ENCODE measurements at regions not wholly inside any gene's neighbourhood (a gene's known extent, or its start where the extent isn't known, plus 50 kb on each side); places are given as distances from the start of the nearest gene placed in this dataset.
A peak's percentile ranks its signal among the peaks of the same experiment; 100 is the strongest.
"Not testable (repeated sequence)": the region's sequence is repeated elsewhere in the genome, so short reads cannot be mapped to it uniquely, and the experiment has no call there.

DNA sequence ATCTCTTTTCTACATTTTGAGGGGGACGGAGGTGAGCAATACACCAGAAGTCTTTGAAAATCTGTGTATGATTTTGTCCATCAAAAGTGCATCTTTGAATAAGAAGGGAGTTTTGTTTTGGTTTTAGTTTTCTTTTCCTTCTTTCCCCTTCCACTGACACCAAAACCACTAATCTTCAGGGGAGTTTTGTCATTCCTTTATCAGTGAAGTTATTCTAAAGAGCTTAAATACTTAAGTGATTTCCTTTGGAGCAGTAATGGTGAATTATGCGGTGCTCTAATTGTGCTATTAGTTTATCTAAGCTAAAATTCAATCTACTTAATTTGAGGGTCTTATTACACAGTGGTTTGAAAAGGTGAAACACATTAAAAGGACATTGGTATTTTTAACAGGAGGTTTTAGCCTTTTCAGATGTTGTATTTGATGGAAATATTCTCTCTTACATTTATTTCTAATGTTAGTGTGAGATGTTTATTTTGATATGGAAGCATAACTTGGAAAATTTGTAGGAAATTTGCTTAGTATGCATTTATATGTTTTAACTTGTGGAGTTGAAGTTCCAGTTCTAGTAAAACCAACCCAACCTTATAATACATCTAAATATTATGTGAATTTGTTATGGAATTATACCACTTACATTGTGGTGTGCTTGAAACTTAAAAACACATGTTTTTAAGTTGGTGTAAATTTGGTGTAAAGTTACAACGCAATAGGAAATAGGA, 124.9 kb downstream of the PCDH7 start:
- no peak for DNase-seq (ENCODE audit: insufficient read length, low spot score)
- no peak for FAIRE-seq
- no peak for TF ChIP-seq POLR2A (IDR thresholded peaks at IDR 0.05; ENCODE audit: low read depth, low read length)

DNA sequence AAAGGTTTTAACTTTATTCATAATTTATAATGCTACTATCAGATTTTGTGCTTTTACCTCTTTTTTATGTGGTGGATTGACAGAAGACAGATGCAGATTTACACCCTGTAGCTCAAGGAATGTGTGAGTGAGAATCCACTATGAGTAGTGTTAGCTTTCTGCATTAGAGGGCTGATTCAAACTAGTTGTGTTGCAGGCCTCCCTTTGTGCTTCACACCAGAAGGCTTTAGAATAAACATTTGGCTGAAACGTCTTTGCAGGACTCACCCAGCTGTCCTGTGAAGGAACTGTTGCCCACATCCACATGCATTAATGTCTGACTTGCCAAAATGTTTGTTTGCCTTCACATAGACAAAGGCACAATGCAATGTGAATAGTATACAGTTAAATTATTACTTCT, 127.0 kb downstream of the PCDH7 start:
- no peak for TF ChIP-seq POLR2A (IDR thresholded peaks at IDR 0.05; ENCODE audit: low read depth, low read length)
- DNase-seq (ENCODE audit: insufficient read length, low spot score), result no peak

DNA sequence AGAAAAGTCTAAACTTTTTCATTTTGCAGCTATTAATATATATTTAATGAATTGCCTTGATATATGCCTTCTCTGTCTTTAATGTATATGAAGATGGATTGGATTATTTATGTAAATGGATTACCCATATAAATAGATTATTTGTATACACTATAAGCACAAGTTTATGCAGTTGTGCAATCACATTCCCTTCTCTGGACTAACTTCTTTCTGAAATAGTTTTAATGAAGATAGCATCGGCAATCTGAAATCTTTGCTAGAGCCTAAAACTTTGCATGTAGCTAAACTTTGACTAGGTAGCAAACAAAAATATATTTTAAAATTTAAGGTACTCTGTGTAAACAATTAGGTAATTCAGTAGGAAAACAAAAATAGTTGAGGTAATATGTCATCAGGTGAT, 127.8 kb downstream of the PCDH7 start:
- no peak for TF ChIP-seq POLR2A (IDR thresholded peaks at IDR 0.05; ENCODE audit: low read depth, low read length)
- DNase-seq (ENCODE audit: insufficient read length, low spot score), result no peak
- FAIRE-seq, result no peak

More for the DNA sequence above, 127.0 kb downstream of the PCDH7 start:
- no peak for FAIRE-seq

DNA sequence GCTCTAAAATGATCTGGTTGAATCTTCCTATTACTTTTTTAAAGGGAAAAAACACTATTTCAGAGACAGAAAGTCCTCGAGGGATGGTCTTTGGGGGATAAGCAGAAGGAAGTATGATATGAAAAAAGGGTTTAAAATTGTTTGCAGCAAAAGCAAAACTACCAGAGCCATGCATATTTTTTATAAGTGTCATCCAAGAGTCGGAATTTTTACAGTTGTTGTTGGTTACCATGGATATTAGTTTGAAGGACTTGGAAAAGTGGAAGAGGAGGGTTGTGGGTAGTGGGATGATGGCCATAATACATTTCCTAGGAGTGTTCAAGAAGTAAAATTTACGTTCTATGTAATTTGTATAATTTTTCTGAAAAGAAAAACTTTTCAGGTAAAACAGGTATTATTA, 134.4 kb downstream of the PCDH7 start:
- TF ChIP-seq POLR2A (IDR thresholded peaks at IDR 0.05; ENCODE audit: low read depth, low read length), result no peak
- DNase-seq (ENCODE audit: insufficient read length, low spot score) (no peak), FAIRE-seq (no peak)

DNA sequence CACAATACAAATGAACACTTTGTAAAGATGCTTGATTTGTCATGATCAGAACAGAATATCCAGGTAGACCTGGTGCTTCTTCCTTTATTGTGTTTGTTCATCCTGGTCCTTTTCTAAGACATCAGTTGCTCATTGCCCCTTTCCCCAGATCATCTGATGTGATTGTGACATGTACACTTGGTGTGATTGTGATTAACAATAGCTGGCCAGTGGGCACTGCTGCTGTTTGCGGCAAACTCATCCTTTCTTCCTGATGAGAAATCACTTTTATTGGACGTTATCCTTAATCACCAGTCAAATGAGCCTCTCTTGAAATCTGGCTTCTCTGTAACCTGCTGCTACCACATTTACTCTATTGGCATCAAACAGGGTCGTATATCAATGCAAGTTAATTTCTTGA, 135.1 kb downstream of the PCDH7 start:
- no peak for FAIRE-seq
- no peak for TF ChIP-seq POLR2A (IDR thresholded peaks at IDR 0.05; ENCODE audit: low read depth, low read length)
- DNase-seq (ENCODE audit: insufficient read length, low spot score), result no peak

DNA sequence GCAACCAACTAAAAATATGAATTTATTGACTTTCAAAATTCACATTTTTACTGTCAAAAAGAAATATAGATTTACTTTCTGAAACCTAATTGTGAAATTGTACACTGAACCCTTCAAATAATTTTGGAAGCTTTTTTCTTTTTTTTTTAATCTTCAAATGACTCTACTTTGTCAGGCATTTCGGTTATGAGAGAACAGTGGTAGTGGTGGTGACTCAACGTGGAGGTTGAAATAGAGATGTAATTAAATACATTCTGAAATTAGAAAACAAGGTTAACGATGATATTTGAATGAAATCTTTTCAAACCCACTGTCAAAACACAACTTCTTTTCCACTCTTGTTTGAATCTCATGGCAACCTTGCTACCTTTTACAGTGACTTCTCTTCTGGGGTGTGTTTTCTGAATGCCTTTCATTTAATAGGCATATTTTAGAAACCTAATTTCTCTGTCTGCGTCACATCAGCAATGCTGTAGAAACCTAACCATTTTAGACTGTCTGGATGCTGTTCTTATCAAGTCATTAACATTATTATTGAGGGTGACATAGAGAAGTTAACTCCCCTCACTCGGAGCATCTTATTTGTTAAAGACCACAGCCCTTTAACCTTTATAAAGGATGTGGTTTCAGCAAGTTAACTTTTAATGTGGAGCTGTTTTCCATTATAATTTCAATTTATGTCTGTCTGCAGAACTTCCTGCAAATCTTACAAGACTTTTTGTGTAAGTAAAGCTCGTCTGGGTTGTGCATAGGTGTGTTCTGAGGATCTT, 136.8 kb downstream of the PCDH7 start:
- no peak for TF ChIP-seq POLR2A (IDR thresholded peaks at IDR 0.05; ENCODE audit: low read depth, low read length)
- DNase-seq (ENCODE audit: insufficient read length, low spot score), result no peak
- no peak for FAIRE-seq

DNA sequence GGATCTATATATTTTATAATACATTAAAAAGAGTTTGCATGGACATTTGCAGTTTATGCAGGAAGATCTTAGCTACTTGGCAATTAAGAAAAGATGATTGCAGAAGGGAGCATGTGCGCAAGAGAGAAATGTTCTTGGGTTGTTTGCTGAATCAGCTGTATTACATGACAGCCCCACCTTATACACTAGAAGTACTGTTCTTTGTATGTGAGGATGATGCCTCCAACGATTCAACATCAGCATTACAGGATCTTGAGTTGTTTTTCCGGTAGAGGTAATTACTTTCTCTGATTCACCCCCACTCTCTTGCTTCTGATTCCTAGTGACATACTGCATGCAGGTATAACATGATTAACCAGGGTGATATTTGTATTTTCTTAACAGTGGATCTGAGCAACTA, 140.8 kb downstream of the PCDH7 start:
- FAIRE-seq (no peak), DNase-seq (ENCODE audit: insufficient read length, low spot score) (no peak)
- TF ChIP-seq POLR2A (IDR thresholded peaks at IDR 0.05; ENCODE audit: low read depth, low read length), result no peak

DNA sequence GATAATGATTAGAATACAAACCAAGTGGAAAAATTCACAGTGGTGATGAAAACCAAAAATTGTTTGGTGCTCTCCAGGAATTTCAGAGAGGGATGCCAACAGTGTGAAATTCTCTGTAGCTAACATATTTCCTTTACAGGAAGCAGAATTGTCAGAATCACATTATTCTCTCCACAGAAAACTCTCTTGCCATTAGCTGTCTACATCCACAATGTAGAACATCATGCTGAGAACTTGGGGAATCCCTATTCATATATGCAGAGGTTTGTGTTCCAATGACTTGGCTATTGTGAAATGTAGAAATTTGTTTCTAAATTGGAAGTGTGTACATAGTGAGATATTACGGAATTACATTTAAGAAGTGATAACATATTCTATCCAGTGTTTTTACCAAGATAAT, 142.0 kb downstream of the PCDH7 start:
- TF ChIP-seq POLR2A (IDR thresholded peaks at IDR 0.05; ENCODE audit: low read depth, low read length), result no peak
- FAIRE-seq (no peak), DNase-seq (ENCODE audit: insufficient read length, low spot score) (no peak)

DNA sequence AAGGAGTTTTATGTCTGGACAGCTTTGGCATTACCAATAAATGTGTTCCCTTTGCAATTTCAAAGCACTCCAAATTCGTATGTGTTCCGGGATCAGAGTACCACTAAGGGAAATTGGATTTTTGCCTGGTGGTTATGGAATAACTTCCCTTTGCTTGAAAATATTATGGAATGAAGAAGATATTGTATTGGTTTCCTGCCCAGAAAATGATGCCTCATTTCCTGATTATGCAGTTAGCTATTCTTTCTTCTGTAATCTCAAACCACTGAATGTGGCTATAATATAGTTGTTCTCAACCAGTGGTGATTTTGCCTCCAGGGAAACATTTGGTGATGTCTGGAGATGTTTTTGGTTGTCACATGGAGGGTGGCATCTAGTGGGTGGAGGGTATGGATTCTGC, 142.9 kb downstream of the PCDH7 start:
- no peak for DNase-seq (ENCODE audit: insufficient read length, low spot score)
- TF ChIP-seq POLR2A (IDR thresholded peaks at IDR 0.05; ENCODE audit: low read depth, low read length), result no peak
- FAIRE-seq, result peak; percentile 33

DNA sequence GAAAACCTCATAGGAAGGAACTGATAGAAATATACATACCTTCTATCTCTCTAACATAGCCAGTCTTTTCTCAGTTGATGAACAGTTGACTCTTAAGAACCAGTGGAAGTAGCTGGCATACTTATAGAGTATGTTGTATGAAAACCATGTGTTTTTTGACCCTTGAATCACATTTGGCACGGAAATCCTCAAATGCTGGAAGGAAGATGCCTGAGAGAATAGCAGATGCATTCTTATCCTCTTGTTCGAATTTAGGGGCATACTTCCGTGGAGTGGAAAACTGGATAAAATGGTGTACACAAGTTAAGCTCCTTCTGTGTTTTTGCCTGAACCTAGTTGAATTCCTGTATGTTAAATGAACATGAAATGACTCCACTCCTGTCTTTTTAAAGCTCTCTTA, 145.5 kb downstream of the PCDH7 start:
- no peak for TF ChIP-seq POLR2A (IDR thresholded peaks at IDR 0.05; ENCODE audit: low read depth, low read length)
- FAIRE-seq (no peak), DNase-seq (ENCODE audit: insufficient read length, low spot score) (no peak)

DNA sequence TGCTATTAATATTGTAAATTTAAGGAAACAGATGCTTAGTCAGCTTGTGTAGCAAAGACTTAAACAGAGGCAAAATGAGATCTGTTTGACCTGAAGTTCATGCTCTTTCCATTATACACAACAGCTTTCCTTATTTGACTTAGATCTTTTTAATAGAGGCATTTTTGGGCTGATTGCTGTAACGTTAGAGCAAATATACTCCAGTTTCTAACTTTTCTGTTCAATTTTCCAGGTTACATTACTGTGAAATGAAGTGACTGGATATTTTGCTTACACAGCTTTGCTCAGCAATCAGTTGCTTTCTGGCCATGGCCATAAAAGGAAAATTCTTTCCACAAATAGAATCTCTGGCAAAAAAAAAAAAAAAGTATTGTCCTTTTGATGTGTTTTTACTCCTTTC, 146.2 kb downstream of the PCDH7 start:
- no peak for FAIRE-seq
- no peak for TF ChIP-seq POLR2A (IDR thresholded peaks at IDR 0.05; ENCODE audit: low read depth, low read length)
- no peak for DNase-seq (ENCODE audit: insufficient read length, low spot score)

DNA sequence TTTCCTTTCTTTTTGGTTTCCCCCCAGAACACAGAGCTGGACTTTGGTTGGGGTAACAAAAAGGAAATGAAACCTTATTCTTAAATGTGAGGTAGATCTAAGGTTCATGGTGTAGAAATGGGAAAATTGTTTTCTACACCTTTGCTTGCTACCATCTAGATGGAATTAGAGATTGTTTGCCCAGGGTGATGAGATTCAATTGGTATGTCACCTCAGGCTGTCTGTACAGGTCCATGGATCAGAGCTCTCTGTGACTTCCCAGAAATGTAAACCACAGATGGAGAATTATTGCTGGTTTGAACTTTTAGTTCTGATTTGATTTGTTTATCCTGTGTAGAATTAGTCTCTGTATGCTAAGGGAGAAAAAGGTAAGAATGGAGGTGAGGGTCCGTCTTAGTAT, 146.7 kb downstream of the PCDH7 start:
- FAIRE-seq, result no peak
- no peak for TF ChIP-seq POLR2A (IDR thresholded peaks at IDR 0.05; ENCODE audit: low read depth, low read length)
- DNase-seq (ENCODE audit: insufficient read length, low spot score), result no peak

DNA sequence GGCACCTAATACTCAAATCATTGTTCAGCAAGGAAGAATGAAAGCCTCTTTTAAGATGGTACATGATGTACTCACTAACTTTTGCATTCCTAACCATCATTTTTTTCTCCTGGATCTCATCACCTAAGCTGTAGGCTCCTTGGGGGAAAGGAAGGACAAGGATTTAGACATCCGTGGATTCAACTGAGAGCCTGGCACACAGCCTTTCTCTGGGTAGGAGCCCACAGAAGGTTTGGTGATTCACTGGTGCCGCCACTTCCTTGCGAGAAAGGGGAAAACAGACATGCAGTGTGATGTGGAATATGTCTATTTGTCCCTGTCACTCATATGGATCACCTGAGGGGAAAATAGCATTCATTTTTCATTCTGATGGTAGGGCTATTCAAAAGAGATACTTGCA, 147.3 kb downstream of the PCDH7 start:
- no peak for FAIRE-seq
- no peak for DNase-seq (ENCODE audit: insufficient read length, low spot score)
- no peak for TF ChIP-seq POLR2A (IDR thresholded peaks at IDR 0.05; ENCODE audit: low read depth, low read length)

DNA sequence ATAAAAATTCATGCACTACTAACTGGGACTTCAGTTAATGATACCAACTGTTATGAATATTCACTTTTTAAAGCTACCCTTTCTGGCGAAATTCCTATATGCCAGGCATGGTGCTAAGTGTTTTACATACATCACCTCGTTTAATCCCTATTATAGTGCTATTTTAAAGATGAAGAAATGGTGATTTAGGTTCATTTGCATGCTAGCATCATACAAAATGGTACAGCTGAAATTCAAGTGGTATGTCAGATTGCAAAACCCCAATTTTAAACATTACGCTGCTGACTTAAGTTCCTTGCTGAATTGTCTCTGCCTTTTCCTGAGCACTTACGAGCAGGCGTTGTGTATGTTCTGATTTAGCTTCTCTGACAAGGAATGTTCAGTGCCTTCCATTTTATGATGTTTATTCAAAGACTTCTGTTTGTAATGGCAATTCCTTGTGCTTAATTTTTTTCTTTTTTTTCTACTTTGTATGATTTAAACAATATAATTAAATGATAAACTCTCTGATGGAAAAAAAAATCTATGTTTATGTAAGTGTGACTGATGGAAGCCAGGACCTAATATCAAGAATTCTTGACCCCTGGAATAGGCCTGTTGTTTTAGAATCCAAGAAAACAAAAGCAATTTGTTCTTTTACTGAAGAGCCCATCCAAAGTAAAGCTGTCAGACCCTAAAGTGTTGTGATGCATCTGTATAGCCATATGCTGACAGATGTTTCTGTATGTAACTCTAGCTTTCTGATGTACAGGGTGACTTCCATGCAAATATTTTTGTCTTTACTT, 148.1 kb downstream of the PCDH7 start:
- FAIRE-seq, result no peak

DNA sequence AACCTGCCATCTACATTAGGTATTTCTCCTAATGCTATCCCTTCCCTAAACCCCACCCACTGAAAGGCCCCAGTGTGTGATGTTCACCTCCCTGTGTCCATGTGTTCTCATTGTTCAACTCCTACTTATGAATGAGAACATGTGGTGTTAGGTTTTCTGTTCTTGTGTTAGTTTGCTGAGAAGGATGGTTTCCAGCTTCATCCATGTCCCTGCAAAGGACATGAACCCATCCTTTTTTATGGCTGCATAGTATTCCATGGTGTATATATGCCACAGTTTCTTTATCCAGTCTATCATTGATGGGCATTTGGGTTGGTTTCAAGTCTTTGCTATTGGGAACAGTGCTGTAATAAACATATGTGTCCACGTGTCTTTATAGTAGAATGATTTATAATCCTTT, 149.2 kb downstream of the PCDH7 start:
- FAIRE-seq, result not testable (repeated sequence)

More for the DNA sequence above, 148.1 kb downstream of the PCDH7 start:
- no peak for TF ChIP-seq POLR2A (IDR thresholded peaks at IDR 0.05; ENCODE audit: low read depth, low read length)
- DNase-seq (ENCODE audit: insufficient read length, low spot score), result no peak

More for the DNA sequence above, 149.2 kb downstream of the PCDH7 start:
- DNase-seq (ENCODE audit: insufficient read length, low spot score), result not testable (repeated sequence)

Data from H54 (cell line).